ENCODE measurements at regions not wholly inside any gene's neighbourhood (a gene's known extent, or its start where the extent isn't known, plus 50 kb on each side); places are given as distances from the start of the nearest gene placed in this dataset.

- Mint-ChIP-seq H3K36me3 (no peaks in the 10 kb centered on the region), H3K27ac (no peak overlapping the region), H3K4me1 (ENCODE audit: low read depth in 2 of 2) (no peaks in the 10 kb centered on the region), H3K9me3 (peaks cover 2% of the 10 kb centered on the region), H3K4me3 (no peak overlapping the region), H3K27me3 (no peaks in the 10 kb centered on the region)
- DNase-seq (ENCODE audit: low spot score) (no peak), ATAC-seq (no peak)
Measured at GRCh38 chr6:56699066-56699654, 56.5 kb upstream of the DST start.

- ATAC-seq (no peak), DNase-seq (ENCODE audit: low spot score) (no peak)
- Mint-ChIP-seq H3K4me1 (ENCODE audit: low read depth in 2 of 2) (no peaks in the 10 kb centered on the region), H3K27me3 (no peaks in the 10 kb centered on the region), H3K36me3 (no peaks in the 10 kb centered on the region), H3K27ac (no peak overlapping the region), H3K4me3 (no peak overlapping the region), H3K9me3 (peaks cover 2% of the 10 kb centered on the region)
Measured at GRCh38 chr6:56695702-56696101, 53.0 kb upstream of the DST start.

GRCh38 chr6:56694002-56694401 lies 51.3 kb upstream of the DST start:
- no peak for DNase-seq (ENCODE audit: low spot score)
- Mint-ChIP-seq H3K4me1 (ENCODE audit: low read depth in 2 of 2) (no peaks in the 10 kb centered on the region), H3K36me3 (no peaks in the 10 kb centered on the region), H3K4me3 (no peak overlapping the region), H3K27ac (no peak overlapping the region), H3K9me3 (peaks cover 2% of the 10 kb centered on the region), H3K27me3 (peaks cover 0 to 2% of the 10 kb centered on the region in 2 donors)
- no peak for ATAC-seq

GRCh38 chr6:56693246-56693607 lies 50.5 kb upstream of the DST start:
- no peaks in the 10 kb centered on the region for H3K4me1 Mint-ChIP-seq (ENCODE audit: low read depth in 2 of 2)
- DNase-seq (ENCODE audit: low spot score) (no peak), ATAC-seq (no peak)
- H3K27ac Mint-ChIP-seq = no peak overlapping the region
- H3K4me3 Mint-ChIP-seq = no peak overlapping the region
- H3K9me3 Mint-ChIP-seq = peaks cover 2% of the 10 kb centered on the region
- peaks cover 0 to 2% of the 10 kb centered on the region in 2 donors for H3K27me3 Mint-ChIP-seq
- no peaks in the 10 kb centered on the region for H3K36me3 Mint-ChIP-seq

- H3K36me3 Mint-ChIP-seq = no peaks in the 10 kb centered on the region
- no peaks in the 10 kb centered on the region for H3K4me1 Mint-ChIP-seq (ENCODE audit: low read depth in 2 of 2)
- no peak overlapping the region for H3K4me3 Mint-ChIP-seq
- peaks cover 2% of the 10 kb centered on the region for H3K9me3 Mint-ChIP-seq
- H3K27me3 Mint-ChIP-seq = peaks cover 0 to 2% of the 10 kb centered on the region in 2 donors
- H3K27ac Mint-ChIP-seq = no peak overlapping the region
- ATAC-seq = no peak
- no peak for DNase-seq (ENCODE audit: low spot score)
Measured at GRCh38 chr6:56692523-56693245, 50.0 kb upstream of the DST start.
